ENCODE measurements at regions not wholly inside any gene's neighbourhood (a gene's known extent, or its start where the extent isn't known, plus 50 kb on each side); places are given as distances from the start of the nearest gene placed in this dataset.

DNA sequence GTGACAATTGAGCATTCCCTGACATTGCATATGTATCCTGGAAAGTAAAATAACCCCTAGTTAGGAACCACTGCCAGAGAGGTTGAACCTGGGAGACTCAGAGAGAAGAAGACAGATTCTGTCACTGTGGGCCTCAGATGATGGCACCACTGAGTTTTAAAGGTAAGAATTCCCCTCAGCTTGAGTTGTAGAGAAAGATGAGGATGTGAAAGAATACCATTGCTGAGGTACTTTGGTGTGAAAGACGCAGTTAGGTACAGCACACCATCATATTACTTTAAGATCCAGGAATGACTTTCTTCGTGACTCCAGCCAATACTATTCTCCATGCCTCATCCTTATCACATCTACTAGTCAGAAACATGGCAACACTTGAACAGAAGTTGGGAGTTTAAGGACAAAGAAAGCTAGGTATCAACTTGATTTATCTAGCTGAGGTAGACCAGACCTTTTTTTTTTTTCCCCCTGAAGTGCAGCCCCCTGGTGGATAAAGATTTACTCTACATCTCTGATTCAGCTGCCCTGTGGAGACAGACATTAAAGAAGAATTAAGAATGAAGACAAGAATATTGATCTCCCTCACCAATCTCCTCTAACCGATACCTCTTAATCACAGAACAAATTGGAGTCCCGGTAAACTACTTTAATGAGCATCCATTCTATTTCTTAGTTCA lies 630.5 kb upstream of the FANCL start:
- DNase-seq (ENCODE audit: low read depth in 2 of 2), result no peak

DNA sequence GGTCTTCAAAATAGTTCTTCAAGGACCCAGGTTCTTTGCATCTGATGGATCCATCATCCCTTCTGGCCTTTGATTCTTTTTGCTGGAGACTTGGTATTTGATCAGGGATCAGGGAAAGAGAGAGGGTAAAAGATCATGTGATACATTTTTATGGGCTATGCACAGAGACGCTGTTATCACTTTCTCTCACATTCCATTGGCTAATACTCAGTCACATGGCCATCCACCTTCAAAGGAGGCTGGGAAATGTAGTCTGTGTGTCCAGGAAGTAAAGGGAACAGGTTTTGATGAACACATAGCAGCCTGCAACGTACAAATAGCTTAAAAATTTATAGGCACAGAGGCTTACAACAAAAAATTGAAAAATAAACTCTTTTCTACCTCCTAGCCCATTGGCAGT lies 629.6 kb upstream of the FANCL start:
- DNase-seq (ENCODE audit: low read depth in 2 of 2), result no peak

DNA sequence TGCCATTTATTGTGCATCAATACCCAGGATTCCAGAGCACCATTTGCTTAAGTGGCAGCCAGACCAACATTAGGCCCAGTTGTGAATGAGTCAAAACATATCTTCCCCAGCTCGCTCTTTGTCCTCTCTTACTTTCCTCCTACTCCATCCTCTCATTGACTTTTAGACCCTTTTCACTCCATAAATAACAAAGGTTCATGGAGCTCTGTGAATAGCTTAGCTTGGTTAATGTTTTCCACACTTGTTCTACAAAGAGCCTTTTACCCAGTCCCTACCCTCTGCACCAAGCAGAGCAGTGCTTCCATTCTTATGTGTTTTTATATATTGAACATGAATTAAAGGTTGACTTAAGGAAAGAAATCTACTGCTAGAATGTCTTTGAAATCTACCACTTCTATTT lies 625.8 kb upstream of the FANCL start:
- no peak for DNase-seq (ENCODE audit: low read depth in 2 of 2)

DNA sequence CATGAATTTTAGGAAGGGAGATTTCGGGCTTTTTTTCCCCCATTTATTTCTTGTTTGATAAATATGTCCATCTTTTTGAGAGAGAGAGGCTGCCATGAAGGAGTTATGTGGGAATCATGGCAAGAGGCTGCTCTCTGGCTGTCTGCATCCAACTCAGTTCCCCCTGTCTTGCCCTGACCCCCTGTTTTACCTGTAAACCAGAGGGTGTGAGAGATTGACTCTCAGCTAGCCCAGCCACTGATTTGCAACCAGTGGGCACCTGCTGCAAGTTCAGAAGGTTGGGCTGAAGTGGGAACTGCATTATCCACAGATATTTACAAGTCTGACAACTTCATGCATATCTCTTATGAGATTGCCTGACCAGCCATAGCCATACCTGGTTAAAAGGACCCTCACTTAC lies 625.4 kb upstream of the FANCL start:
- DNase-seq (ENCODE audit: low read depth in 2 of 2), result no peak

DNA sequence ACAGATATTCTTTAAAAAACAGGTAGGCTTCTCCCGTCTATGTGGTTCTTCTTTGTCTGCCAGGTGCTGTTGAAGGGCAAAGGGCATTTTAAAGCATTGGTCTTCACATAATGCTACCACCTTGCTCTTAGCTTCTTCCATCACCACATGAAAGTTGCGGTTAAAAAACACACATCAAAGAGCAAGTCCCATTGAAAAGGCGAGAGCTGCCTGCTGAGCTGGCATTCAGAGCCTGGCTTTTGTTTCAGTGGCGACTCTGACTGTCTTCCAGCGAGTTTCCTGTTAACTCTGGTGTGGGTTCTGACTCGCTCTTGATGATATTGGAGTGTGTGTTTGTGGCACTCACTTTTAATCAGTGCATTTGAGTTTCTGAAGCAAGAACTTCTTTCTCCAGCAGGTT lies 624.9 kb upstream of the FANCL start:
- no peak for DNase-seq (ENCODE audit: low read depth in 2 of 2)

DNA sequence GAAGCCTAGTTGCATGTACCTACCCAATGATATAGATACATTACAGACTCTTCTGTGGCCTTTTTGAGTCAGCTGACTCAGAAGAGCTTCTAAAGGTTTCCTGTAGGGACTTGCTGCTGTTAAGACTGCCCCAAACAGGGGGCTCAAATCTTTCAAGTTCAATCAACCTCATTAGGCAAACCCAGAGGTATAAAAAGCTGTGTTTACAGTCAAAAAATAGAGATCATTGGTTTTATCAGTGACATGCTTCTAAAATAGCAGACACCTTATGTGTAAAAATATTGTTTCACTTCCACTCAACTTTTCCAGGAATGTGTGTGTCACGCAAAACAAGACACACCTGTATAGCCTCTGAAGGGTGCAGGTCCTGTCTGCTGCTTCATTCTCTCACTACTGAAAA lies 624.3 kb upstream of the FANCL start:
- DNase-seq (ENCODE audit: low read depth in 2 of 2), result no peak

DNA sequence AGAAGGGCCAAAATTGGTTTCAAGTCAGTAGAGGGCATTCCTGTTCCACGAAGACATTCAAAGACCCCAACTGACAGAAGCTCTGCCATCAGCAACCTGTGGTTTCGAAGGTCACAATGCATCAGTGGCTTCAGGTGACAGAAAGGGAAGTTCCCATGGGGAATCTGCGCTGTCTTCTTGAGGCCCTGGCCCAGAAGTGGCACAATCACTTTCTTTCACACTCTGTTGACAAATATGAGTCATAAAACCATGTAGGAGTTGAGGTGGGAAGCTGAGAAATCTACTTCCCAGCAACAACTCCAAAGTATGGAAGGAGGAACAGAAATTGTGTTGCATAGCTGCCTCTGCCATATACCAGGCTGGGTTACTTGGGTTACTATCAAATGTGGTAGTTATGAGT lies 621.1 kb upstream of the FANCL start:
- no peak for DNase-seq (ENCODE audit: low read depth in 2 of 2)

DNA sequence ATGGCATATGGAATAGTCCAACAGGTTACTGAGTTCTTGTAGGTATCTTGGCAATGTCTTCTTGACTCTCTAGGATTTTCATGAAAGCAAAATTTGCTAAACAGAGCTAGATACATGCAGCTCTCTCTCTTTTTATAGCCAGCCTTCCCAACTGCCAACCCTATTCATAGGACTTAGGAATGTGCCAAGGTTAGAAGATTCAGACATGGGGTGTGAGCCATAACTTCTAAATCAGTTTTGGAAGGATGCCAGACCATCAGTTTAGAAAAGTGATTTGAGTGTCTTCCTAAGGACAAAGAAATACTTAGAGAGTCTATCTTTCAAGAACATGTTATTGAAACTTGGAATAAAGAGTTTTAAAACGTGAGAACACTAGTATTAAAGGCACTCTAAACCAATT lies 619.5 kb upstream of the FANCL start:
- no peak for DNase-seq (ENCODE audit: low read depth in 2 of 2)

DNA sequence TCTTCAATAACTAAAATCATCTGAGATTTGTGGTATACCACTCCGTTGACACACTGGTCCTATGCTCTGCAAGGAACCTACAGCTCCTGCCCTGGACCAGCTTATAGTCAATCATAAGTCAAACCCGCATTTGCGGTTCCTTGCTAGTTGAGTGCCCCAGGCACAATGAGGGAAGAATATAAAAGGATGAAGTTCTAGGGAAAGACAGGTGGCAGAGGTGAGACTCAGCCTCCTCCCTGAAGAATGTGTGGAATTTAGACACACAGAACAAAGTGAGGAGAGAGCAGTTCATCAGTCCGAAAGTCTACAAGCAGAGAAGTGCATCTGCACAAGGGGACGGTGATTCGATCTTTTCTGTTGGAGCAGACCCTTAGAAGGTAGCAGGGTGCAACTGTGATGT lies 615.0 kb upstream of the FANCL start:
- no peak for DNase-seq (ENCODE audit: low read depth in 2 of 2)

DNA sequence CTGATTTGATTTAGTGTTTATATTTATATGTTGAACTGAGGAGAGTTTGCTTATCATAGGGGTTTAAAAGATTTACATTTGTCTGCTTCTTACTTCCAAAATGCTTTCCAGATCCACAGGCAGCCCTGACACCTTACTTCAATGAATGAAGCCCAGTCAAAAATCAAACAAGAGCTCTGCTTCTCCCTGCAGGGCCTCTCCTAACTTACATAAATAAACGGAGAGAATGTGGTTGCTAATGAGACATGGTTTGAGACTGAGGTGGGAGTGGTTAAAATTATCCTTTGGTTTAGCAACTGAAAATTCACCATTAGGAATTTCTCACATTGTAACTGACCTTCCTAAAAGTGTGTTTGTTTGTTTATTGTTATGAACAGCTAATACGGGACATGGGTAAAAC lies 612.3 kb upstream of the FANCL start:
- DNase-seq (ENCODE audit: low read depth in 2 of 2), result no peak

DNA sequence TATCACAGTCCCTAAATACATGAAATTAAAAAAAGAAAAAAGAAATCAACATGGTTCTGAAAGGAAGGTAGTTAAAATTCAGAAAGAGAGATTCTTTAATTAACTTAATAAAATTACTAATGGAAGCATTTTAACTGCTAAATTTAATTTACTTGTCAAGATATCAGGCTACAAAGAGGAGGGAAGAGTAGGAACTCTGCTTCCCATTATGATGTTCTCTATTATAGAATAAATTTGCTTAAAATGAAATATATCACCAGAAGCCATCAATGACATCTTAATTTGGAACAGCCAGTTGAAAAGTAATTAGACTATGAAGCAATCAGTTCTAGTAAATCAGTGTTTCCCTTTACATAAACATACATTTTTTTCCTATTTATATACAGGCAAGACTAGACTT lies 611.8 kb upstream of the FANCL start:
- no peak for DNase-seq (ENCODE audit: low read depth in 2 of 2)

DNA sequence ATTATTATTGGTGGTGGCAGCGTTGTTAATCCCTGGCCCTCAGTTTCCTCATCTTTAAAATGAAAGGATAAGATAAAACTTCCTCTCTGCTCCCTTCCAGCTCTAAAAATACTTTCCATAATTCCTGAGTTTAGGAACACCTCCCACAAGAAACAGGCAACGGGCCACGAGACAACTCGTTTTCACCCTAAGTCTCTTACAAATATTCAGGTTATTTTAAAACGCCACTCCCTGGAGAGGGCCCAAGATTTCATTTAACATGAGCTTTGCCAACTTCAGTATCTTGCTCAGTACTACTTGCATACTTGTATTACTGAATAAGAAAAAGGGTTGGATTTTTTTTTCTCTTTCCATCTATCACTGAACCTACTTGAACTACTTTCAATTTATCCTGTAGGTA lies 611.1 kb upstream of the FANCL start:
- no peak for DNase-seq (ENCODE audit: low read depth in 2 of 2)

DNA sequence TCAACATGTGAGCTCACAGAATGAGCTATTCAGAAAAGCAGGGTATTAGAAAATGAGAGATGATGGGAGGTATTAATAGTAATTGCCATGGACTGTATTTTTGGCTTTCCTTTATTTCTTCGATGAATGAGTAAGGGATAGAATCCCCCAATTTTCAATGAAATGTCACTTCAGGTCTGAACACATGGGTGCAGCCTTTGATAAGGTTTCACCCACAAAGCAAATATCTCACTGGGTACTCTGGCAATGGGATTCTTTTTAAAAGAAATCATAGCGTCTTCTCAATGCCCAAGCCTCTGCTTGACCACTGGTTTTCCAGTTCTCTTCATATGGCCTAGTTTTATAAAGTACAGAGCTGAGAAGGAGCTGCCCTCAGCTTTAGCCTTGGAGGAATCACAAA lies 610.5 kb upstream of the FANCL start:
- DNase-seq (ENCODE audit: low read depth in 2 of 2), result no peak

DNA sequence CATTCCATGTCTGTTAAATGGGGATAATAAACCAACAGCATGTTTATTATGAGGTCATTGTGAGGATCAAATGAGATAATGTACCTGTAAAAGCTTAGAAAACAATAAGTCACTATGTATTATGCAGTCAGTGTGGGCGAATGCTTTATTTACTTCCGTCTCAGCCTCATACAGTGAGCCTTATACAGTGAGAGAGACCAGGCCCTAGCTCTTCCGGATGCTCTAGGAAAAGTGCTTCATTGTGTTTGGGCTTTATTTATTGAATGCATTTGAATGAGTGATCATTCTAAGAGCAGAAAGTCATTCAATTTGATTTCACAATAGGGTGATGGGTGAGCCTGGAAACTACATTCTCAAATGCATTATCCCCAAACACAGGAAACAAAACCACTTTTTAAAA lies 603.9 kb upstream of the FANCL start:
- no peak for DNase-seq (ENCODE audit: low read depth in 2 of 2)

DNA sequence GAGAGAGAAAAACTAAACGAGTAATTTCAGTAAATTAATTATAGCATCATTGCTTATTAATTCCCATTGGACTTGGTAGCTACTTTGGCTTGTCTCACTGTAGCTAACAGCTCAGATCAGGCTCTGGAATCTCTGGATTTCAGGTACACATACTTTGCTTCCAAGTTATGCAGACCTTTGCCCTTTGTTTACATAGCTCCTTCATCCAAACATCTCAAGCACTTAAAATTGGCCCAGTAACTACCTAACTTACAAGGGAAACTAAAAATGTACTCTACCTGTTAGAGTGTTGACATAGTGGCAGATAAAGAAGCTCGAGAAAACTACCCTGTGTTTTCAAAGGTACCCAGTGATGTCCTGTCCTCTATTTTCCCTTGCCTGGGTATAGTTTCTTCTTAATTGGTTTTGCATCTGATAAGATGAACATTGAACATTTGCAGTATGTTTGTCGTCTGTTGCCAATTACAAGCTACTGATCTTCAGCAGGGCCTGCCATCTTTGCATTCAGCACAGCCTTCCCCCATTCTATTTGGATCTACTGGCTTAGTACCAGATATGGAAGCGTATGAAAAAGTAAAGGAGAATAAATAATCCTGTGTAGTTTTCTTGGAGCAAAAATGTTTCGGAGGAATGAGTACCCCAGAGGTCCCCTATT lies 601.5 kb upstream of the FANCL start:
- DNase-seq (ENCODE audit: low read depth in 2 of 2), result no peak

DNA sequence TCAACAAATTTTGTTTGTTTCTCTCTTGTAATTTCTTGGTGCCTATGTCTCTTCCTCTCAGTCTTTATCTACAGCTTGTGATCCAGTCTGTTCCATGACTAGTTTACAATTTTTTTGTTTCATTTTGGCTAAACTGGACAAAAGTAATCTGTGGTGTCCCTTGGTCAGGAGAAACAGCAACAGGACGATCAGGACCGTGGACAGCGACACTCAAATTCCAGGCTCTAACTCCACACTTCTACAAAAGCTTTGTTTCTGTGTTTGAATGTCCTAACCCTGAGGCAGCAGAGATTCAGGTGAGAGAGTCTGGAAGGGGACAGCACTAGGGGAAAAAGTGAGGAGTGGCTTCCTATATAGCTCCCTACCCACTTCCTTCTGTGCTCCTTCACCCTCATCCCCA lies 593.3 kb upstream of the FANCL start:
- DNase-seq (ENCODE audit: low read depth in 2 of 2), result no peak

DNA sequence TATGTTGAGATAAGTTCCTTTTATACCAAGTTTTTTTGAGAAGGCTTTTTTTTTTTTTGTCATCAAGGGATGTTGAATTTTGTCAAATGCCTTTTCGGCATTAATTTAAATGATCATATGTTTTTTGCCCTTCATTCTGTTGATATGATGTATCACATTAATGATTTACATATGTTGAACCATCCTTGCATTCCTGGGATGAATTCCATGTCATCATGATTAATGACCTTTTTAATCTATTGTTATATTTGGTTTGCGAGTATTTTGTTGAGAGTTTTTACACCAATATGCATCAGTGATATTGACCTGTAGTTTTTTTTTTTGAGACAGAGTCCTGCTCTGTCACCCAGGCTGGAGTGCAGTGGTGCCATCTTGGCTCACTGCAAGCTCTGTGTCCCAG lies 585.7 kb upstream of the FANCL start:
- no peak for DNase-seq (ENCODE audit: low read depth in 2 of 2)

DNA sequence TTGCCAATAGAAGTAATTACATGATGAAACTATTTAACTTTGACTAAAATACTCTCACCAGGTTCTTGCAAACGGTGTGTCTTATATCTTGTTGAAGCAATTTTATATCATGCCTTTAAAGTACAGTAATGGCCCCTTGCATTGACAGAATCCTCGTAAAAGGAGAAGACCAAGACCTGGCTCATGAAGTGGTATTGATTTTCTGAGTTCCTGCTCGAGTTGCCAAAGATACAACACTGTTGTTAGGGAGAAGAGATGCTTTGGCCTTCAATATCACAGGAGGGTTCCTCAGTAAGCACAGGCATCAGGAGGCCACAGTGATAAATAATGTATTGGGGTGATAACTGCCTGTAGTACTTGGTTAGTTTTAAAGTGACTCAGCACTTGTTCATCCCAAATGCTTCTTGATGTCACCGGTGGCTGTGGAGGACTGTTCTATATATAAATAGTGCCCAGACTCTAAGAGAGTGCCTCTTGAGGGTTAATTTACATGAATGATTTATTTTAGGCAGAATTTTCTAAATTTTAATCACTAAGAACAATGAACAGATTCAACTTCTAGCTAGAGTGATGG lies 571.7 kb upstream of the FANCL start:
- DNase-seq (ENCODE audit: low read depth in 2 of 2), result no peak

DNA sequence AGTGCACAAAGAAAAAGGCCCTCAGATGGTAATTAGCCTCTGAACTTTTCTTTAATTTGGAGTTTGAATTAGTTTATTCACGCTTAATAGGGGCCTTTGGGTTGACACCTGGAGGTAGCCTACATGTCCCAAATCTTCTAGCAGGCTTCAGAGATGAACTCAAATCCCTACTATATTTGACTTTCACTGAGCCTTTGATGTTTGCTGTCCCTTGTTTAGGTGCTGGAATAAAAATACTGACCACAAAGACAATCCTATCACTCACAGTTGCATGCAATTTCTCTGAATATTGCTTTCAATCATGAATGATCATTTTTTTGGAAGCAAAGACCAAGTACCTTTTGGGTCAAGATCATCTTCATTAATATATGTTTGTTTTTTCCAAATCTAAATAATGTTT lies 564.0 kb upstream of the FANCL start:
- DNase-seq (ENCODE audit: low read depth in 2 of 2), result no peak

DNA sequence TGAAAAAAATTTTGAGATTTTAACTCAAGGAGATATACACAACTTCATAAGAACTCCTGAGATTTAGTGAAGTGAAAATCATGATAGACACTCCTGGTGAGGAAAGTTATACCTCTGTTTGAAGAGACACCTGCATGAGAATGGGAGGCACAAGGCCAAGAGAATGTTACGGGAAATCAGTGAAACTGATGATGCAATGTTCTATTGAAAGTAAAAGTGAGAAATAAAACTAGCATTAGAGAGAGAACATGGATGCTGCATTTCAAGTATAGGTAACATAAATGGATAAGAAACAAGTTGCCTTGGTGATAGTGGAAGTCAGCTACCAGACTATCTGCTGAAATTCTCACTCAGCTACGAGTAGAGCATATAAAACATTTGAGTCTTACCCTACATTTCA lies 562.1 kb upstream of the FANCL start:
- no peak for DNase-seq (ENCODE audit: low read depth in 2 of 2)

DNA sequence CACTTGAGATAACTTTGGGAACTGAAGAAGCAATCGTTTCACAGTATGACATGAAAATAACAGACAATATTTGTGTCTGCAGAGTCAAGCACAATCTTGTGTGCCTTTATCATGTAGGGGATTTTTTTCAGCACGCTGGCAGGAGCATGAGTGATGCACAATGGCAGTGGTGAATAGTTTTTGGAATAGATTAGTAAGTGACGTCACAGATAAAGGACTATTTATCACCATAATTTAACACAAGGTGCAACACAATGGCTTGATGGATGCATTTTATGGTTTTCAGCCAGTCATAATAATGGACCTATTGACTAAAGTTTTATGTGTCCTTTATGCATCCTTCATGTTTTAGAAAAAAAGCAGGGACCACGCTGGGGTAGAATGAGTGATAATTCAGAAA lies 559.8 kb upstream of the FANCL start:
- no peak for DNase-seq (ENCODE audit: low read depth in 2 of 2)

DNA sequence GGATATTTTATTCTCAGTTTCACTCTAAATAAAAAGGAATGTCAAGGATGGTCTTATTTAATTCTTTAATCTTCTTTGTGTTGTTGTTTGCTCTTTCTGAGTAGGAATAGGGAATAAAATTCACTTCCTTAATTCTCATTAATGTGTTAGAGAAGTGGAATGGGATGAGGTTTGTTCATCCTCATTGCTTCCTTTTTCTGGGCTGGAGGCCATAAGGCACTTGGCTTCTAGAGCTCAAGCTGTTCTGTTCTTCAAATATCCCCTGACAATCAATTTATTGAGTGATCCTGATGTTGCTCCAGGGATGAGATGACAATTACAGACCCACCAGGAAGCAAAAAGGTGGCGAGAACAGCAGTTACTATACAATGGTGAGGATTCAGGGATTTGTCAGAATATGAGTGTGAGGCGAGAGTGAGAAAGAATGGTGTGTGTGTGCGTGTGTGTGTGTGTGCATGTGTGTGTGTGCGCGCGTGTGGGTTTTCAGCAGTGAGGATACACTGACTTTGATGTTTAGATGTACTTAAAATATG lies 557.6 kb upstream of the FANCL start:
- no peak for DNase-seq (ENCODE audit: low read depth in 2 of 2)

DNA sequence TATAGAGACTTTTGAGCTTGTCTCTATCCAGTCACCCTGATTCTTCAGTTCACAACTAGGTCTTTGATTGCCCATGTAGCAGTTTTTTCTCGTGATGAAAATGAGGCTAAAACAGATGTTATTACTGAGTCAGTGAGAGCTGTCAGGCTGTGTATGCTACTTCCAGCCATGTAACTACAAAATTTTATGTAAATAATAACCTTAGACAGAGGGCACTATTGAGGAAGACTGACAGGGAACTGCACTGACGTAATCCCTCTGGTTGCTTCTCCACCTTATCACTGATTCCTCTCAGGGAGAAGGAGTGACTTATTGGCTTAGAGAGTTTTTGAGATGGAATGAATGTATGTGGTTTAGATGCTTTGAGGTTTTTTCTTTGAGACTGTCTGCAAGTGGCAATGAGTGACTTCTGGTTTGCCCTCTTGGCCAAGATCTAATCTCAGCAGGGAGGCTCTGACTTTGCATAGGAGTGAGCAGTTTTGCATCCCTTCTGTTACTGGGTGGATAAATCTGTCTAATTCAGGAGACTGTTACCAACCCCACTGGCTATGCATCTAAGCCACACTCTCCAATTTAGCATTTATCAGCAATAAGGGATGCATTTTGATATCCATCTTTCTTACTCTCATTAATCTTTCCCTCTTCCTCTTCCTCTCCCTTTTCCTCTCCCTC lies 555.2 kb upstream of the FANCL start:
- no peak for DNase-seq (ENCODE audit: low read depth in 2 of 2)
